HCT116 (cell line): ENCODE measurements at regions not wholly inside any gene's neighbourhood (a gene's known extent, or its start where the extent isn't known, plus 50 kb on each side); places are given as distances from the start of the nearest gene placed in this dataset.

Source experiments
- ATAC-seq: fragments of 200-7000 bp; cut with Tn5 transposase; 2 replicates; pipeline ENCODE4 v1.9.1; 2020; ENCODE audit warnings: mild to moderate bottlenecking, moderate library complexity
- BruUV-seq: library from RNA; stranded (reverse); fragments of 400-500 nt; replicated peaks from 2 replicates; lab custom pipeline; 2021; lab: Mats Ljungman, UMichigan
- CTCF ChIA-PET: fragments of 300-600 bp; sonication (Branson Sonifier 250); formaldehyde crosslinking; loops from one replicate; lab custom pipeline; 2021; ENCODE audit warnings: antibody characterized with exemption; lab: Charles Lee
- POLR2A ChIA-PET: fragments of 300-600, 350-600 bp; sonication (Branson Sonifier 250); formaldehyde crosslinking; loops from one replicate; lab custom pipeline; 2021; ENCODE audit warnings: antibody characterized with exemption; lab: Charles Lee
- RAD21 ChIA-PET, 2 experiments: fragments of 300-600 bp; sonication (Branson Sonifier 250); formaldehyde crosslinking; loops; one replicate each; lab custom pipeline; 2023; ENCODE audit warnings: low total read pairs in 2 of 2; ENCODE audit not compliant: uncharacterized antibody in 2 of 2, unreplicated experiment in 2 of 2, low non-redundant PET in 1 of 2; lab: Charles Lee
- DNase-seq: peaks from one replicate; pipeline ENCODE4 v3.0.0-alpha.2; 2010; ENCODE audit warnings: low read depth, low spot score
- H2AFZ ChIP-seq: fragments of 200-600 bp; shearing (Covaris generic), sonication (generic); 2 replicates; pipeline ENCODE4 v1.6.1; 2017; ENCODE audit warnings: low read depth, mixed run types, mixed read lengths, antibody characterized with exemption, low read length; ENCODE audit not compliant: poor library complexity, severe bottlenecking
- H3K27ac ChIP-seq: 2 replicates; pipeline ENCODE4 v1.5.1; 2012; ENCODE audit warnings: low read depth, low read length
- H3K27me3 ChIP-seq: fragments of 200-600 bp; sonication (generic); 2 replicates; pipeline ENCODE4 v1.6.1; 2016; ENCODE audit warnings: mixed run types, low read length, mixed read lengths; ENCODE audit not compliant: insufficient read depth
- H3K36me3 ChIP-seq, 2 experiments: fragments of 200-500 bp in 1 of 2; fragments of 200-600 bp in 1 of 2; sonication (Bioruptor generic) in 1 of 2; sonication (generic) in 1 of 2; 2 replicates each; pipeline versions ENCODE4 v1.5.1 to v1.6.1; 2014 to 2016; ENCODE audit warnings: low read length in 2 of 2, inconsistent platforms in 1 of 2, mixed read lengths in 1 of 2, mixed run types in 1 of 2; ENCODE audit not compliant: insufficient read depth in 2 of 2, control insufficient read depth in 1 of 2
- H3K4me1 ChIP-seq, 2 experiments: fragments of 200-600 bp in 1 of 2; sonication (generic) in 1 of 2; 2 replicates each; pipeline versions ENCODE4 v1.5.1 to v1.6.1; 2012 to 2017; ENCODE audit warnings: low read length in 2 of 2, inconsistent platforms in 1 of 2, mild to moderate bottlenecking in 1 of 2, mixed read lengths in 1 of 2, mixed run types in 1 of 2, moderate library complexity in 1 of 2; ENCODE audit not compliant: insufficient read depth in 2 of 2, control insufficient read depth in 1 of 2
- H3K4me2 ChIP-seq: fragments of 200-600 bp; sonication (generic); 2 replicates; pipeline ENCODE4 v1.6.1; 2017; ENCODE audit warnings: mixed run types, low read length, mixed read lengths
- H3K4me3 ChIP-seq, 2 experiments: fragments of 200-600 bp in 1 of 2; sonication (generic) in 1 of 2; replicated peaks in 1 of 2; 2 replicates each; pipeline ENCODE4 v1.5.1; 2011 to 2016; ENCODE audit warnings: low read length in 2 of 2, control low read depth in 1 of 2, low read depth in 1 of 2, mild to moderate bottlenecking in 1 of 2, mixed read lengths in 1 of 2, mixed run types in 1 of 2
- H3K79me2 ChIP-seq: fragments of 200-600 bp; sonication (generic); 2 replicates; pipeline ENCODE4 v1.6.1; 2017; ENCODE audit warnings: mild to moderate bottlenecking, mixed run types, low read length, moderate library complexity, mixed read lengths; ENCODE audit not compliant: insufficient read depth
- H3K9ac ChIP-seq: fragments of 200-600 bp; sonication (generic); 2 replicates; pipeline ENCODE4 v1.6.1; 2016; ENCODE audit warnings: low read length, mixed read lengths
- H3K9me2 ChIP-seq: fragments of 200-600 bp; sonication (generic), shearing (Covaris generic); 2 replicates; pipeline ENCODE4 v1.6.1; 2017; ENCODE audit warnings: mixed run types, mild to moderate bottlenecking, moderate library complexity; ENCODE audit not compliant: insufficient read depth
- H3K9me3 ChIP-seq, 2 experiments: fragments of 200-500 bp in 1 of 2; fragments of 200-600 bp in 1 of 2; sonication (Bioruptor generic) in 1 of 2; sonication (generic) in 1 of 2; 2 replicates each; pipeline ENCODE4 v1.6.1; 2014 to 2017; ENCODE audit warnings: low read length in 2 of 2, mixed read lengths in 2 of 2, inconsistent platforms in 1 of 2, low read depth in 1 of 2, mild to moderate bottlenecking in 1 of 2, mixed run types in 1 of 2, moderate library complexity in 1 of 2; ENCODE audit not compliant: control insufficient read depth in 1 of 2, insufficient read depth in 1 of 2
- H4K20me1 ChIP-seq: fragments of 200-600 bp; sonication (generic), shearing (Covaris generic); 2 replicates; pipeline ENCODE4 v1.6.1; 2017; ENCODE audit warnings: mixed run types, mild to moderate bottlenecking, moderate library complexity; ENCODE audit not compliant: insufficient read depth
- ATF3 ChIP-seq: IDR thresholded peaks from 2 replicates; pipeline ENCODE4 v1.6.1; 2012
- CBX3 ChIP-seq: IDR thresholded peaks from 2 replicates; pipeline ENCODE4 v1.6.1; 2012; ENCODE audit warnings: low read depth
- CTCF ChIP-seq, 3 experiments: fragments of 200-600 bp in 1 of 3; sonication (generic) in 1 of 3; IDR thresholded peaks in 2 of 3; conservative IDR thresholded peaks in 1 of 3; 2 replicates each; pipeline ENCODE4 v1.5.1; 2012 to 2017; ENCODE audit warnings: low read depth in 2 of 3, low read length in 2 of 3, antibody characterized with exemption in 1 of 3, borderline replicate concordance in 1 of 3, control low read depth in 1 of 3, mild to moderate bottlenecking in 1 of 3, mixed read lengths in 1 of 3, mixed run types in 1 of 3, moderate library complexity in 1 of 3; ENCODE audit not compliant: insufficient read depth in 1 of 3
- EGR1 ChIP-seq: IDR thresholded peaks from 2 replicates; pipeline ENCODE4 v1.6.1; 2012; ENCODE audit warnings: low read depth
- ELF1 ChIP-seq: IDR thresholded peaks from 2 replicates; pipeline ENCODE4 v1.6.1; 2012; ENCODE audit warnings: low read depth, borderline replicate concordance
- EZH2 ChIP-seq: fragments of 200-600 bp; sonication (generic); IDR thresholded peaks from 2 replicates; pipeline ENCODE4 v1.6.1; 2017; ENCODE audit warnings: antibody characterized with exemption, mixed run types
- EZH2phosphoT487 ChIP-seq: fragments of 200-600 bp; IDR thresholded peaks from 2 replicates; pipeline ENCODE4 v1.6.1; 2018; ENCODE audit warnings: antibody characterized with exemption, borderline replicate concordance
- FOSL1 ChIP-seq: IDR thresholded peaks from 2 replicates; pipeline ENCODE4 v1.6.1; 2012; ENCODE audit warnings: low read depth
- JUND ChIP-seq: IDR thresholded peaks from 2 replicates; pipeline ENCODE4 v1.6.1; 2012
- MAX ChIP-seq: IDR thresholded peaks from 2 replicates; pipeline ENCODE4 v1.6.1; 2012
- POLR2AphosphoS5 ChIP-seq: IDR thresholded peaks from 2 replicates; pipeline ENCODE4 v1.6.1; 2011; ENCODE audit warnings: mild to moderate bottlenecking, low read depth, low read length, moderate library complexity
- REST ChIP-seq: IDR thresholded peaks from 2 replicates; pipeline ENCODE4 v1.6.1; 2012; ENCODE audit warnings: low read depth
- SIN3A ChIP-seq: IDR thresholded peaks from 2 replicates; pipeline ENCODE4 v1.6.1; 2012; ENCODE audit warnings: low read depth
- SP1 ChIP-seq: IDR thresholded peaks from 2 replicates; pipeline ENCODE4 v1.6.1; 2012; ENCODE audit warnings: low read depth
- SRF ChIP-seq: IDR thresholded peaks from 2 replicates; pipeline ENCODE4 v1.6.1; 2012; ENCODE audit warnings: low read depth
- TCF7L2 ChIP-seq: IDR thresholded peaks from 2 replicates; pipeline ENCODE4 v1.7.0; 2011; ENCODE audit warnings: borderline replicate concordance, inconsistent platforms; ENCODE audit not compliant: insufficient read depth, insufficient read length; ENCODE audit errors: extremely low read depth
- YY1 ChIP-seq: IDR thresholded peaks from 2 replicates; pipeline ENCODE4 v1.6.1; 2011; ENCODE audit warnings: low read length, low read depth, moderate library complexity, mild to moderate bottlenecking; ENCODE audit not compliant: insufficient replicate concordance; ENCODE audit errors: extremely low read depth
- ZBTB33 ChIP-seq: IDR thresholded peaks from 2 replicates; pipeline ENCODE4 v1.6.1; 2011; ENCODE audit warnings: mild to moderate bottlenecking, low read length, moderate library complexity; ENCODE audit not compliant: insufficient replicate concordance; ENCODE audit errors: extremely low read depth
- ZFX ChIP-seq: fragments of 450-650 bp; IDR thresholded peaks from 2 replicates; pipeline ENCODE4 v1.6.1; 2017
- intact Hi-C: fragments of 100-400 bp; cut with micrococcal nuclease; formaldehyde crosslinking; loops from 2 replicates; pipeline ENCODE4 v1.10.0; 2022

- Histone ChIP-seq H3K9me3 (peaks cover 12 to 20% of the 10 kb centered on the region in 2 experiments; a peak in 2 of 4 replicates), H3K27ac (no peak overlapping the region), H3K4me2 (no peak overlapping the region), H3K4me3 (no peak overlapping the region), H3K9me2 (no peaks in the 10 kb centered on the region), H3K27me3 (no peaks in the 10 kb centered on the region), H3K9ac (no peak overlapping the region), H2AFZ (no peak overlapping the region), H4K20me1 (no peaks in the 10 kb centered on the region), H3K79me2 (no peaks in the 10 kb centered on the region), H3K36me3 (no peaks in the 10 kb centered on the region), H3K4me1 (no peaks in the 10 kb centered on the region)
- no peak for ATAC-seq
- no peak for TF ChIP-seq TCF7L2
- no peak for TF ChIP-seq FOSL1
- no peak for TF ChIP-seq ELF1
- no peak for TF ChIP-seq ATF3
- TF ChIP-seq EZH2, result no peak
- TF ChIP-seq SP1, result no peak
- TF ChIP-seq EGR1, result no peak
- TF ChIP-seq YY1, result no peak
- no peak for TF ChIP-seq ZFX
- no peak for TF ChIP-seq CBX3
- no peak for TF ChIP-seq ZBTB33
- no peak for TF ChIP-seq SRF
- TF ChIP-seq SIN3A, result no peak
- TF ChIP-seq POLR2AphosphoS5, result no peak
- TF ChIP-seq REST, result no peak
- TF ChIP-seq MAX, result no peak
- no peak for TF ChIP-seq EZH2phosphoT487
- no peak for TF ChIP-seq CTCF (IDR thresholded peaks at IDR 0.05 in 2 of 3, conservative IDR thresholded peaks at IDR 0.05 in 1 of 3; ENCODE audit: borderline replicate concordance in 1 of 3, insufficient read depth in 1 of 3, low read depth in 2 of 3, low read length in 2 of 3)
- TF ChIP-seq JUND, result no peak
- POLR2A ChIA-PET, result no interaction called here
- CTCF ChIA-PET, result no interaction called here
- no peak for DNase-seq
- intact Hi-C loops, result no loop called here
- RAD21 ChIA-PET, result no interaction called here
- no TSS peak for BruUV-seq
These were observed 498.2 kb upstream of the TCF4 start for GRCh38 chr18:56086176-56086575.
